Prostate gland (tissue), 2 donors: ENCODE measurements at regions not wholly inside any gene's neighbourhood (a gene's known extent, or its start where the extent isn't known, plus 50 kb on each side); places are given as distances from the start of the nearest gene placed in this dataset.

Experiments
- DNase-seq: peaks from one replicate; pipeline ENCODE4 v3.0.0-alpha.2; 2019; ENCODE audit warnings: low spot score
- H3K27ac ChIP-seq, 2 donors: fragments of 200-600 bp; sonication (generic); 2 replicates each; pipeline ENCODE4 v1.5.1; 2017 to 2019
- H3K27me3 ChIP-seq: fragments of 200-600 bp; sonication (generic); replicated peaks from 2 replicates; pipeline ENCODE4 v1.5.1; 2019; ENCODE audit not compliant: insufficient read depth
- H3K36me3 ChIP-seq, 2 donors: fragments of 200-600 bp; sonication (generic); 1 replicate in 1 of 2; 2 replicates in 1 of 2; pipeline versions ENCODE4 v1.5.1 to v1.8.1; 2017 to 2019
- H3K4me1 ChIP-seq: fragments of 200-600 bp; sonication (generic); replicated peaks from 2 replicates; pipeline ENCODE4 v1.5.1; 2019
- H3K4me3 ChIP-seq, 2 donors: fragments of 200-600 bp; sonication (generic); 2 replicates each; pipeline ENCODE4 v1.5.1; 2017 to 2019
- H3K9me3 ChIP-seq: fragments of 200-600 bp; sonication (generic); 2 replicates; pipeline ENCODE4 v1.5.1; 2017
- CTCF ChIP-seq, 4 experiments: fragments of 200-600 bp in 2 of 4; fragments of 450-650 bp in 2 of 4; sonication (generic) in 2 of 4; IDR thresholded peaks; 1 replicate in 3 of 4; 2 replicates in 1 of 4; pipeline ENCODE4 v1.5.1; 2016 to 2019; ENCODE audit warnings: antibody characterized with exemption in 4 of 4, mild to moderate bottlenecking in 2 of 4, moderate library complexity in 2 of 4
- POLR2A ChIP-seq: fragments of 450-650 bp; IDR thresholded peaks from one replicate; pipeline ENCODE4 v1.6.1; 2016; ENCODE audit warnings: antibody characterized with exemption, mild to moderate bottlenecking
- POLR2AphosphoS5 ChIP-seq: sonication (generic); formaldehyde crosslinking; IDR thresholded peaks from one replicate; pipeline ENCODE4 v1.6.1; 2017; ENCODE audit warnings: antibody characterized with exemption
- WGBS: methylation state at CpG from one replicate; pipeline ENCODE4 v1.1.5; 2018; 5-methylcytosine and 5-hydroxymethylcytosine counted together
- intact Hi-C: fragments of 100-400 bp; cut with DNase I; formaldehyde crosslinking; loops from one replicate; pipeline ENCODE4 v1.14.2; 2022

GRCh38 chr12:25757037-25757665, 201.3 kb upstream of the RASSF8 start:
- Histone ChIP-seq H3K27ac (no peak overlapping the region), H3K9me3 (no peaks in the 10 kb centered on the region), H3K36me3 (no peaks in the 10 kb centered on the region), H3K4me3 (no peak overlapping the region), H3K27me3 (no peaks in the 10 kb centered on the region), H3K4me1 (no peaks in the 10 kb centered on the region)
- TF ChIP-seq CTCF (IDR thresholded peaks at IDR 0.05) (no peak), POLR2AphosphoS5 (no peak), POLR2A (no peak)
- 38% methylated on average over 1 of the region's 1 CpG for WGBS
- no peak for DNase-seq
- intact Hi-C loops = no loop called here

- no peak overlapping the region for H3K27ac ChIP-seq
- H3K36me3 ChIP-seq = no peaks in the 10 kb centered on the region
- no peak overlapping the region for H3K4me3 ChIP-seq
- intact Hi-C loops = no loop called here
- no peak for TF ChIP-seq POLR2A
- TF ChIP-seq POLR2AphosphoS5 = no peak
- TF ChIP-seq CTCF (IDR thresholded peaks at IDR 0.05) = no peak
- no peaks in the 10 kb centered on the region for H3K4me1 ChIP-seq
- H3K27me3 ChIP-seq = no peaks in the 10 kb centered on the region
- no peak for DNase-seq
- H3K9me3 ChIP-seq = no peaks in the 10 kb centered on the region
- 91% methylated on average over 2 of the region's 2 CpGs for WGBS
These were observed 198.7 kb upstream of the RASSF8 start for GRCh38 chr12:25759752-25760151.

- DNase-seq = no peak
- Histone ChIP-seq H3K27me3 (no peaks in the 10 kb centered on the region), H3K36me3 (no peaks in the 10 kb centered on the region), H3K4me3 (no peak overlapping the region), H3K27ac (no peak overlapping the region), H3K4me1 (no peaks in the 10 kb centered on the region), H3K9me3 (no peaks in the 10 kb centered on the region)
- intact Hi-C loops = no loop called here
- WGBS = 43% methylated on average over 3 of the region's 3 CpGs
- no peak for TF ChIP-seq CTCF (IDR thresholded peaks at IDR 0.05)
- no peak for TF ChIP-seq POLR2A
- TF ChIP-seq POLR2AphosphoS5 = no peak
These were observed 197.1 kb upstream of the RASSF8 start for GRCh38 chr12:25761356-25761755.

GRCh38 chr12:25764409-25764808, 194.1 kb upstream of the RASSF8 start:
- no peaks in the 10 kb centered on the region for H3K9me3 ChIP-seq
- H3K36me3 ChIP-seq = no peaks in the 10 kb centered on the region
- no peaks in the 10 kb centered on the region for H3K4me1 ChIP-seq
- no peak for TF ChIP-seq POLR2AphosphoS5
- no peak for TF ChIP-seq CTCF (IDR thresholded peaks at IDR 0.05)
- no peak for TF ChIP-seq POLR2A
- H3K27ac ChIP-seq = no peak overlapping the region
- no peak overlapping the region for H3K4me3 ChIP-seq
- no peak for DNase-seq
- intact Hi-C loops = no loop called here
- no peaks in the 10 kb centered on the region for H3K27me3 ChIP-seq
- WGBS = 87% methylated on average over 1 of the region's 1 CpG

GRCh38 chr12:25764892-25765291, 193.6 kb upstream of the RASSF8 start:
- Histone ChIP-seq H3K4me3 (no peak overlapping the region), H3K9me3 (no peaks in the 10 kb centered on the region), H3K4me1 (no peaks in the 10 kb centered on the region), H3K27me3 (no peaks in the 10 kb centered on the region), H3K36me3 (no peaks in the 10 kb centered on the region), H3K27ac (no peak overlapping the region)
- 25% methylated on average over 3 of the region's 3 CpGs for WGBS
- no peak for DNase-seq
- intact Hi-C loops = no loop called here
- no peak for TF ChIP-seq POLR2A
- TF ChIP-seq POLR2AphosphoS5 = no peak
- no peak for TF ChIP-seq CTCF (IDR thresholded peaks at IDR 0.05)
